ENCODE measurements at regions not wholly inside any gene's neighbourhood (a gene's known extent, or its start where the extent isn't known, plus 50 kb on each side); places are given as distances from the start of the nearest gene placed in this dataset.
"Not testable (repeated sequence)": the region's sequence is repeated elsewhere in the genome, so short reads cannot be mapped to it uniquely, and the experiment has no call there.

- peaks cover 16% of the 10 kb centered on the region for H3K9me3 Mint-ChIP-seq (ENCODE audit: low read depth)
- no peak overlapping the region for H3K27ac Mint-ChIP-seq
- no peaks in the 10 kb centered on the region for H3K36me3 Mint-ChIP-seq (ENCODE audit: low read depth)
- intact Hi-C loops (cut with DNase I, micrococcal nuclease) = no loop called here
- no peaks in the 10 kb centered on the region for H3K4me1 Mint-ChIP-seq
- ChIA-PET POLR2A (no interaction called here), CTCF (no interaction called here)
- H3K27me3 Mint-ChIP-seq = no peaks in the 10 kb centered on the region
- no peak for DNase-seq
- no peak for ATAC-seq
- no peak overlapping the region for H3K4me3 Mint-ChIP-seq
These were observed 113.1 kb upstream of the VSTM2A start for GRCh38 chr7:54429111-54429510.

- ChIA-PET POLR2A (no interaction called here), CTCF (interaction anchor here (0.6 kb wide), 1 partner anchor 10 kb away, joined by 3 read pairs; no protein-coding TSS in a partner anchor)
- no peaks in the 10 kb centered on the region for H3K27me3 Mint-ChIP-seq
- intact Hi-C loops (cut with DNase I, micrococcal nuclease) = no loop called here
- no peak overlapping the region for H3K27ac Mint-ChIP-seq
- DNase-seq (no peak), ATAC-seq (no peak)
- no peaks in the 10 kb centered on the region for H3K4me1 Mint-ChIP-seq
- H3K36me3 Mint-ChIP-seq (ENCODE audit: low read depth) = no peaks in the 10 kb centered on the region
- H3K9me3 Mint-ChIP-seq (ENCODE audit: low read depth) = peaks cover 26% of the 10 kb centered on the region
- H3K4me3 Mint-ChIP-seq = no peak overlapping the region
These were observed 102.8 kb upstream of the VSTM2A start for GRCh38 chr7:54439391-54439790.

- H3K4me1 Mint-ChIP-seq; H3K27ac Mint-ChIP-seq; H3K27me3 Mint-ChIP-seq; H3K4me3 Mint-ChIP-seq; ATAC-seq; H3K36me3 Mint-ChIP-seq (ENCODE audit: low read depth); H3K9me3 Mint-ChIP-seq (ENCODE audit: low read depth); DNase-seq; POLR2A ChIA-PET; intact Hi-C loops (cut with DNase I, micrococcal nuclease); CTCF ChIA-PET: not testable (repeated sequence)
These were observed 98.0 kb upstream of the VSTM2A start for GRCh38 chr7:54444046-54444686.

GRCh38 chr7:54453168-54453567 is 89.0 kb upstream of the VSTM2A start:
- POLR2A ChIA-PET; ATAC-seq; H3K36me3 Mint-ChIP-seq (ENCODE audit: low read depth); H3K27me3 Mint-ChIP-seq; H3K27ac Mint-ChIP-seq; CTCF ChIA-PET; H3K4me1 Mint-ChIP-seq; H3K4me3 Mint-ChIP-seq; intact Hi-C loops (cut with DNase I, micrococcal nuclease); DNase-seq: not testable (repeated sequence)
- peaks cover 23% of the 10 kb centered on the region for H3K9me3 Mint-ChIP-seq (ENCODE audit: low read depth)

DNA sequence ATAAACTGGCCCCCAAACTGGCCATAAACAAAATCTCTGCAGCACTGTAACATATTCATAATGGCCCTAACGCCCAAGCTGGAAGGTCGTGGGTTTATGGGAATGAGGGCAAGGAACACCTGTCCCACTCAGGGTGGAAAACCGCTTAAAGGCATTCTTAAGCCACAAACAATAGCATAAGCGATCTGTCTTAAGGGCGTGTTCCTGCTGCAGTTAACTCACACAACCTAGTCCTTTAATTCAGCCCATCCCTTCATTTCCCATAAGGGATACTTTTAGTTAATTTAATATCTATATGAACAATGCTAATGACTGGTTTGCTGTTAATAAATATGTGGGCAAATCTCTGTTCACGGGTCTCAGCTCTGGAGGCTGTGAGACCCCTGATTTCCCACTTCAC is 87.5 kb upstream of the VSTM2A start:
- POLR2A ChIA-PET; intact Hi-C loops (cut with DNase I, micrococcal nuclease); ATAC-seq; H3K36me3 Mint-ChIP-seq (ENCODE audit: low read depth); H3K4me1 Mint-ChIP-seq; H3K27ac Mint-ChIP-seq; DNase-seq; H3K27me3 Mint-ChIP-seq; H3K4me3 Mint-ChIP-seq: not testable (repeated sequence)
- H3K9me3 Mint-ChIP-seq (ENCODE audit: low read depth) = peaks cover 26% of the 10 kb centered on the region
- CTCF ChIA-PET = interaction anchor here (0.8 kb wide), 1 partner anchor 619 kb away, joined by 3 read pairs; no protein-coding TSS in a partner anchor

DNA sequence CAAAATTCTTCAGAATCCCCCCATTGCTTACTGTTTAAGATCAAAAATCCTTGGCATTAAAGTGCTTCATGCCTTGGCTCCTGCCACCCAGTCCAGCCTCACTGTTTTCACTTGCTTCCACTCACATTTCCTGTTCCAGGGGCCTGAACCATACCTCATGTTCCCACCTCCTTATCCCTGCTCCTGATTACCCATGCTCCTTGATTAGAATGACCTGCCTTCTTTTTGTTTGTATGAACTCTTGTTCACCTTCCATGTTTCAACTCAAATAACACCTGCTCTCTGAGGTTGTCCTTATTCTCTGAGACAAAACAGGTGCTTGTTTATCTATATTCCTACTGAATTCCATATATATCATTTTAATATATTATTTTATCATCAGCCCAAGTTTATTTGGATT is 77.1 kb upstream of the VSTM2A start:
- Mint-ChIP-seq H3K9me3 (ENCODE audit: low read depth) (peaks cover 12% of the 10 kb centered on the region), H3K36me3 (ENCODE audit: low read depth) (no peaks in the 10 kb centered on the region), H3K4me3 (no peak overlapping the region), H3K4me1 (no peaks in the 10 kb centered on the region), H3K27me3 (no peaks in the 10 kb centered on the region), H3K27ac (no peak overlapping the region)
- DNase-seq = no peak
- ATAC-seq = no peak
- intact Hi-C loops (cut with DNase I, micrococcal nuclease) = no loop called here
- CTCF ChIA-PET = no interaction called here
- POLR2A ChIA-PET = no interaction called here

- peaks cover 21% of the 10 kb centered on the region for H3K9me3 Mint-ChIP-seq (ENCODE audit: low read depth)
- POLR2A ChIA-PET = no interaction called here
- no peaks in the 10 kb centered on the region for H3K36me3 Mint-ChIP-seq (ENCODE audit: low read depth)
- H3K4me3 Mint-ChIP-seq = no peak overlapping the region
- H3K27me3 Mint-ChIP-seq = no peaks in the 10 kb centered on the region
- intact Hi-C loops (cut with DNase I, micrococcal nuclease) = no loop called here
- CTCF ChIA-PET = no interaction called here
- DNase-seq (no peak), ATAC-seq (no peak)
- no peak overlapping the region for H3K27ac Mint-ChIP-seq
- H3K4me1 Mint-ChIP-seq = no peaks in the 10 kb centered on the region
These were observed 72.4 kb upstream of the VSTM2A start for GRCh38 chr7:54469740-54470139.

DNA sequence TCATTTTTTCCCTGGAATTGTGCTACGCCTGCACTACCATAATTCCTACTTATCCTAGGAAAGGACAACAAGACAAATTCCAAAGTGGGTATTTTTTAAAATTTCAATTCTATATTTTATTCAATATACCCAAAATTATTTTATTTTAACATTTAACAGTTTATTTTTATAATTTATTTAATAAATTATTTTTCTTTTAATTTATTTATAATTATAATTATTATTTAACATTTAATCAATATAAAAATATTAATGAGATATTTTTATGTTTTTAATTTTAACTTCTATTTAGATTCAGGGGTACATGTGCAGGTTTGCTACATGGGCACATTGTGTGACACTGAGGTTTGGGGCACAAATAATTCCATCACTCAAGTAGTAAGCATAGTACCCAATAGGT is 65.6 kb upstream of the VSTM2A start:
- H3K9me3 Mint-ChIP-seq (ENCODE audit: low read depth) = peaks cover 10% of the 10 kb centered on the region
- H3K27ac Mint-ChIP-seq = no peak overlapping the region
- no peak overlapping the region for H3K4me3 Mint-ChIP-seq
- DNase-seq = no peak
- ChIA-PET CTCF (interaction anchor here (0.7 kb wide), 1 partner anchor 10 kb away, joined by 3 read pairs; no protein-coding TSS in a partner anchor), POLR2A (no interaction called here)
- no peak for ATAC-seq
- intact Hi-C loops (cut with DNase I, micrococcal nuclease) = no loop called here
- H3K27me3 Mint-ChIP-seq = no peaks in the 10 kb centered on the region
- H3K4me1 Mint-ChIP-seq = no peaks in the 10 kb centered on the region
- H3K36me3 Mint-ChIP-seq (ENCODE audit: low read depth) = no peaks in the 10 kb centered on the region

- no peaks in the 10 kb centered on the region for H3K27me3 Mint-ChIP-seq
- DNase-seq (no peak), ATAC-seq (no peak)
- peaks cover 10% of the 10 kb centered on the region for H3K9me3 Mint-ChIP-seq (ENCODE audit: low read depth)
- ChIA-PET CTCF (interaction anchor here (0.7 kb wide), 1 partner anchor 10 kb away, joined by 3 read pairs; no protein-coding TSS in a partner anchor), POLR2A (no interaction called here)
- no peaks in the 10 kb centered on the region for H3K4me1 Mint-ChIP-seq
- intact Hi-C loops (cut with DNase I, micrococcal nuclease) = no loop called here
- H3K27ac Mint-ChIP-seq = no peak overlapping the region
- no peak overlapping the region for H3K4me3 Mint-ChIP-seq
- no peaks in the 10 kb centered on the region for H3K36me3 Mint-ChIP-seq (ENCODE audit: low read depth)
These were observed 65.1 kb upstream of the VSTM2A start for GRCh38 chr7:54477083-54477482.

- no peak overlapping the region for H3K27ac Mint-ChIP-seq
- ChIA-PET POLR2A (no interaction called here), CTCF (no interaction called here)
- H3K36me3 Mint-ChIP-seq (ENCODE audit: low read depth) = no peaks in the 10 kb centered on the region
- H3K4me1 Mint-ChIP-seq = no peaks in the 10 kb centered on the region
- H3K4me3 Mint-ChIP-seq = no peak overlapping the region
- H3K9me3 Mint-ChIP-seq (ENCODE audit: low read depth) = peaks cover 11% of the 10 kb centered on the region
- H3K27me3 Mint-ChIP-seq = no peaks in the 10 kb centered on the region
- intact Hi-C loops (cut with DNase I, micrococcal nuclease) = no loop called here
- DNase-seq (no peak), ATAC-seq (no peak)
These were observed 58.7 kb upstream of the VSTM2A start for GRCh38 chr7:54483523-54483922.

GRCh38 chr7:54485044-54485443 is 57.1 kb upstream of the VSTM2A start:
- ATAC-seq (no peak), DNase-seq (no peak)
- H3K4me1 Mint-ChIP-seq = no peaks in the 10 kb centered on the region
- no peak overlapping the region for H3K4me3 Mint-ChIP-seq
- H3K27me3 Mint-ChIP-seq = no peaks in the 10 kb centered on the region
- H3K27ac Mint-ChIP-seq = no peak overlapping the region
- intact Hi-C loops (cut with DNase I, micrococcal nuclease) = no loop called here
- POLR2A ChIA-PET = no interaction called here
- CTCF ChIA-PET = no interaction called here
- no peaks in the 10 kb centered on the region for H3K36me3 Mint-ChIP-seq (ENCODE audit: low read depth)
- H3K9me3 Mint-ChIP-seq (ENCODE audit: low read depth) = peaks cover 7% of the 10 kb centered on the region
